ENCODE measurements at regions not wholly inside any gene's neighbourhood (a gene's known extent, or its start where the extent isn't known, plus 50 kb on each side); places are given as distances from the start of the nearest gene placed in this dataset.

- TF ChIP-seq CTCF (IDR thresholded peaks at IDR 0.05): no peak
- TF ChIP-seq POLR2A (IDR thresholded peaks at IDR 0.05): no peak
Observed at GRCh38 chr4:132299841-132300240, 849.3 kb upstream of the PCDH10 start.

All from Peyer's patch (tissue), 4 donors.